ENCODE measurements at regions not wholly inside any gene's neighbourhood (a gene's known extent, or its start where the extent isn't known, plus 50 kb on each side); places are given as distances from the start of the nearest gene placed in this dataset.

DNA sequence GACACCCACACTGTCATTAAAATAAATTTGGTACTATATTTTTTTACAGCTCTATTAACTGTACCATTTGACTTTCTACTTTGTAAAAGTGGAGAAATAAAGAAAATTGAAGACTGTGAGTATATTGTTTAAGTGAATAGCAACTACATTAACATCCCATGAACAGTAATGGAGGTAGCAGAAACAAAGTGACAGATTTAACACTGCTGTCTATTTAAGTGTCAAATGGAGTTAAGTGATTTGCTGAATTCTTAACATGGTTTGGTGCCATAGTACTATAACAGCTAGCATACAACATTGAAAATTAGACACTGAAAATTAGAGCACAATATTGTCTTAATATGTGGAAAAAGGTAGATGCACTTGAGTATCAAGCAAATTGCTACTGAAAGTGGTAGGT lies 76.2 kb downstream of the C4orf33 start:
- DNase-seq, result no peak
- no peaks in the 10 kb centered on the region for H3K4me1 ChIP-seq (ENCODE audit: control insufficient read depth, insufficient read depth, low read length)
- H4K91ac ChIP-seq (ENCODE audit: insufficient read depth, low read depth, low read length), result no peak overlapping the region
- no peak overlapping the region for H3K23ac ChIP-seq (ENCODE audit: low read depth, low read length)
- H2AFZ ChIP-seq (replicated peaks; ENCODE audit: low read length, poor library complexity), result no peak overlapping the region
- H3K79me1 ChIP-seq (ENCODE audit: low read depth in 1 of 2, low read length in 2 of 2), result no peaks in the 10 kb centered on the region
- H3K18ac ChIP-seq (ENCODE audit: low read depth, low read length), result no peak overlapping the region
- H4K20me1 ChIP-seq (ENCODE audit: insufficient read depth, low read length), result no peaks in the 10 kb centered on the region
- no peaks in the 10 kb centered on the region for H3K27me3 ChIP-seq (ENCODE audit: control insufficient read depth, insufficient read depth, low read length)
- no peak overlapping the region for H3K4me2 ChIP-seq (ENCODE audit: low read depth, low read length)
- H3K14ac ChIP-seq (replicated peaks; ENCODE audit: low read depth, low read length), result no peak overlapping the region
- in situ Hi-C loops (cut with MboI; ENCODE audit: low sequenced_read_pairs) (no loop called here), intact Hi-C loops (cut with micrococcal nuclease) (no loop called here), dilution Hi-C loops (cut with HindIII; ENCODE audit: low sequenced_read_pairs, unreplicated experiment) (no loop called here)
- no peak overlapping the region for H2BK20ac ChIP-seq (ENCODE audit: low read depth, low read length)
- H2AK9ac ChIP-seq (replicated peaks; ENCODE audit: low read depth, low read length, poor library complexity), result no peak overlapping the region
- BruUV-seq (replicated peaks), result no TSS peak
- H4K8ac ChIP-seq (ENCODE audit: low read depth in 2 of 2, low read length in 2 of 2), result no peak overlapping the region
- no peak overlapping the region for H3K4ac ChIP-seq (ENCODE audit: low read depth, low read length)
- no peak overlapping the region for H3K4me3 ChIP-seq (ENCODE audit: insufficient read depth, low read depth, low read length)
- H2AK5ac ChIP-seq (ENCODE audit: low read depth, low read length), result no peak overlapping the region
- no peak overlapping the region for H2BK5ac ChIP-seq (ENCODE audit: low read depth, low read length, poor library complexity, severe bottlenecking)
- no peak overlapping the region for H3K9ac ChIP-seq (ENCODE audit: low read depth, low read length)
- H3K56ac ChIP-seq (ENCODE audit: extremely low read depth, insufficient read depth, low read length), result no peak overlapping the region
- ChIA-PET POLR2A (ENCODE audit: unreplicated experiment) (no interaction called here), CTCF (no interaction called here)
- no peak overlapping the region for H2BK120ac ChIP-seq (ENCODE audit: low read depth, low read length)
- no peak overlapping the region for H3K27ac ChIP-seq (ENCODE audit: insufficient read depth, low read length)
- no peak for TF ChIP-seq BHLHE40 (IDR thresholded peaks at IDR 0.05; ENCODE audit: low read depth, low read length)
- TF ChIP-seq, protein P1, sequence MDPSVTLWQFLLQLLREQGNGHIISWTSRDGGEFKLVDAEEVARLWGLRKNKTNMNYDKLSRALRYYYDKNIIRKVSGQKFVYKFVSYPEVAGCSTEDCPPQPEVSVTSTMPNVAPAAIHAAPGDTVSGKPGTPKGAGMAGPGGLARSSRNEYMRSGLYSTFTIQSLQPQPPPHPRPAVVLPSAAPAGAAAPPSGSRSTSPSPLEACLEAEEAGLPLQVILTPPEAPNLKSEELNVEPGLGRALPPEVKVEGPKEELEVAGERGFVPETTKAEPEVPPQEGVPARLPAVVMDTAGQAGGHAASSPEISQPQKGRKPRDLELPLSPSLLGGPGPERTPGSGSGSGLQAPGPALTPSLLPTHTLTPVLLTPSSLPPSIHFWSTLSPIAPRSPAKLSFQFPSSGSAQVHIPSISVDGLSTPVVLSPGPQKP (IDR thresholded peaks at IDR 0.05; ENCODE audit: borderline replicate concordance, low read depth, low read length), result no peak
- TF ChIP-seq NFE2L2 (IDR thresholded peaks at IDR 0.05; ENCODE audit: low read depth, low read length), result no peak
- no peak overlapping the region for H2BK15ac ChIP-seq (ENCODE audit: low read depth, low read length)
- H4K5ac ChIP-seq (ENCODE audit: low read depth, low read length), result no peak overlapping the region
- no peaks in the 10 kb centered on the region for H3K9me3 ChIP-seq (ENCODE audit: control insufficient read depth, insufficient read depth, low read length)
- no peaks in the 10 kb centered on the region for H3K36me3 ChIP-seq (ENCODE audit: control insufficient read depth, insufficient read depth, low read length)
- no peaks in the 10 kb centered on the region for H3K9me1 ChIP-seq (ENCODE audit: insufficient read depth, low read length)
- no peak for ATAC-seq (ENCODE audit: low read depth)

Data from IMR-90 (cell line).